Renal cortical epithelial cell (primary cell): ENCODE measurements at regions not wholly inside any gene's neighbourhood (a gene's known extent, or its start where the extent isn't known, plus 50 kb on each side); places are given as distances from the start of the nearest gene placed in this dataset.
"Not testable (repeated sequence)": the region's sequence is repeated elsewhere in the genome, so short reads cannot be mapped to it uniquely, and the experiment has no call there.

ENCODE experiments used
- DNase-seq: peaks from one replicate; pipeline ENCODE4 v3.0.0-alpha.2; 2011; ENCODE audit warnings: low read depth

DNA sequence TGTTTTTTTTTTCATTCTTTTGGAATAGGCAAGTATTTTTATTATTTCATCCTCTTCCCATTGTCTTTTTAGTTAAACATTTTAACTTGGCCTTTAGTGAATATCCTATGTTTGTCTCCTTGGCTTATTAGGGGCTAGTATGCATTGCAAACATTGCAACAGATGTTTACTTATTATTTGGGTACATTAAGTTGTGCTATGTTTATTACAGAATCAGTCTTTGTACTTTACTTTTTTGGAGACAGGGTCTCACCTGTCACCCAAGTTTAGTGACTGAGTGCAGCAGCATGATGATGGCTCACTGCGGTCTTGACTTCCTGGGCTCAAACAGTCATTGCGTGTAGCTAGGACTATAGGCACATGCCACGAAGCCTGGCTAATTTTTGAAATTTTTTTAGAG is 51.1 kb upstream of the NUDT6 start:
- no peak for DNase-seq

- DNase-seq, result no peak
Observed at GRCh38 chr4:122976111-122976510, 53.7 kb upstream of the NUDT6 start.

DNA sequence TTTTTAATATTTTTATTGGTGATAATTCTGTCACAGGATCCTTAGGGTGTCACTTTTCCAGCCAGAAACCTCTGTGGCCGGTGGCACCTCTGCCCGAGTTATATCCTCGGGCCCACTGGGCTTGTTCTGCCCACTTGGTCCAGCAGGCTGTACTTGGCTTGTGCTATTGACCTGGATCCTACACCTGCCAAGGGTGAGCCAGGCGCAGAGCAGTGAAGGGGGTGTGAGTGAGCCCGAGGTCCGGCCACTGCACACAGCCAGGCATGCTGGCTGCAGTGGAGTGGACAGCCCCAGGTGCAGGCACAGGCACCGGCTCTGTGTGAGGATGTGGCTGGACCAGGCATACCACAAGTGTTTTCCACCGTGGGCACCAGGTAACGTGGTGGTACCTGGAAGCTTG is 54.7 kb upstream of the NUDT6 start:
- no peak for DNase-seq

DNA sequence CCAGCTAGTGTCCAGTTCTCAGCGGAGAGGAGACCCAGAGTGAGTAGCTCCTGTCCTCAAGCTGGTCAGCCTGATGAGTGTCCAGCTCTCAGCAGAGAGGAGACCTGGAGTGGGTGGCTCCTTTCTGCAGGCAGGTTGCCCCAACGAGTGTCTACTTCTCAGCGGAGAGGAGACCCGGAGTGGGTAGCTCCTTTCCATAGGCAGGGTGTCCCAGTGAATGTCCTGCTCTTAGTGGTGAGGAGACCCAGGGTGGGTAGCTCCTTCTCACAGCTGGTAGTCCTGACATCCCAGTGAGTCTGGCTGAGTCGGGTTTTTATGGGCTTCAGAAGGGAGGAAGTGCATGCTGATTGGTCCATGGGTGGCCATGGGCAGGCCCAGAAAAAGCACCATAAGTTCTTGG is 55.7 kb upstream of the NUDT6 start:
- DNase-seq, result no peak

DNA sequence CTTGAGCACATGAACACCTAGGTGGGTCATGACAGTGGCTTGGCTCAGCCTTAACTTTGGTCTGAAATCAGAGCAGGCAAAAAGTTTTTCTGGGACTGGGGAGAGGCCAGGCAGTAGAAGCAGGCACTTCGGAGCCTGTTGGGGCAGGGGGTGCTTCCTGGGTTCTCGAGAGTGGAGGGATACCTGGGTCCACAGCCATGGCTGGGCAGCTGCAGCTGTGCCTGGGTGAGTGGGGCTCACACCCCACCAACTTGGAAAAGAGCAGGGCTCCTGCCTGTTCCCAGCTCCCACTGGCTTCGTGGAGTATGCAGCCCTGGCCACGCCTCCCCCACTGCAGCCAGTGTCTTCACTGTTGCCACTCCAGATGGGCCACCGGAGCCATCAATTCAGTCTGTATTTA is 56.4 kb upstream of the NUDT6 start:
- DNase-seq, result no peak

DNA sequence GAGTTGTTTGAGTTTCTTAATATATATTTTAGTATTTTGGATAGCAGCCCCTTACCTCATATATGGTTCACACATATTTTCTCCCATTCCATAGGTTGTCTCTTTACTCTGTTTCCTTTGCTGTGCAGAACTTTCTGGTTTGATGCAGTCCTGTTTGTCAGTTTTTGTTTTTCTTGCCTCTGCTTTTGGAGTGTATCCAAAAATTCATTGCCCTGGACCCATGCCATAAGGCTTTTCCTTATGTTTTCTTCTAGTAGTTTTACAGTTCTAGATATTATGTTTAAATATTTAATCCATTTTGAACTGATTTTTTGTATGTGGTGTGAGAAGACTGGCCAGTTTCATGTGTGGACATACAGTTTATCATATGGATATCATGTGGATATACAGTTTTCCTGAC is 58.5 kb upstream of the NUDT6 start:
- no peak for DNase-seq

DNA sequence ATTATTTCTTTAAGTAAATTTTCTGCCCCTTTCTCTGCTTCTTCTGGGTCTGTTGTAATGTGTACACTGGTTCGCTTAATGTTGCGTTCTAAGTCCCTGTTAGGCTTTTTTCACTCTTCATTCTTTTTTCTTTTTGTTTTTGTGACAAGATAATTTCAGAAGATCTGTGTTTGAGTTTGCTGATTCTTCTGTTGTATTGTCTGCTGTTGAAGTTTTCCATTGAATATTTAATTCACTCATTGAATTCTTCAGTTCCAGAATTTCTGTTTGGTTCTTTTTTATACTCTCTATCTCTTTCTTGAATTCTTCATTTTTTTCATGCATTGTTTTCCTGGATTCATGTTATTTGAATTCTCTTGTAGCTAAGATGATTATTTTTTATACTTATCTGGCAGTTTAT is 66.3 kb upstream of the NUDT6 start:
- DNase-seq, result no peak

DNA sequence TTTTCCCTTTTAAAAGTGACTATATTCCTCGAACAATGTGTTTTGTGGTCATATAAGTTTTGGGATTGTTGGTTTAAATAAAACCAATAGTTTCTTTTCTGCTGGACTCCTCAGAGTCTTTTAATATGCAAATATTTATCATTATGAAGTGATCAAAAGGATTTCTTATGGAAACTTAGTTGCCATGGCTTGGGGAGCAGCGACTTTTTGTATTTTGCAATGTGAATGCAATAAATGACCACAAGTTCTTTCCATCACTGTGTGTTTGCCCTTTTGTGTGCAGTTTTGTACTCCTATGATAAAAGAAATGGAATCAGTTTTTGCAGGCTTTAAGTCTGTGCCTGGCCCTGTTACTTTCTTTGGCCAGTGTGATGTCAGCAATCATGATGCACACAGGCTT is 68.5 kb upstream of the NUDT6 start:
- DNase-seq, result no peak

- DNase-seq, result peak; percentile 54
Observed at GRCh38 chr4:122992057-122992456, 69.7 kb upstream of the NUDT6 start.

GRCh38 chr4:122992641-122993040 is 70.2 kb upstream of the NUDT6 start:
- no peak for DNase-seq

GRCh38 chr4:122996350-122996749 is 74.0 kb upstream of the NUDT6 start:
- DNase-seq, result no peak

- no peak for DNase-seq
Observed at GRCh38 chr4:122997463-122998101, 75.2 kb upstream of the NUDT6 start.

GRCh38 chr4:123004079-123004478 is 81.7 kb upstream of the NUDT6 start:
- not testable (repeated sequence) for DNase-seq

GRCh38 chr4:123005126-123005525 is 82.7 kb upstream of the NUDT6 start:
- peak; percentile 36 for DNase-seq

DNA sequence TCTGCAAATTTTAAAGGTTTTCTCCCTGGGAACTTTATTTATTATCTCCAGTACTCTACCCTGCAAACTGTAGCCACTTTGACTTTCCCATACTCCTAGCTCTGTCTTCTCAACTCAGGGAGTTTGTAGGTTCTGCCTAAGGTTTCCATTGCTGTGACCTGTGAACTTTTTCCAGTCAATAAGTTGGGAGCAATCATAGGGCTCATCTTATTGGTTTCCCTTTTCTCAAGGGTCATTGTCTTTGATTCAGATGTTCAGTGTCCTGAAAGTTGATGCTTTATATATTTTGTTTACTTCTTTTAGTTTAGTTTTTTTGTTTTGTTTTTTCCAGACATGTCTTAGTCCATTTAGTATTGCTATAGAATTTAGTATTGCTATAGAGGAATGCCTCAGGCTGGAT is 85.3 kb upstream of the NUDT6 start:
- DNase-seq, result no peak

DNA sequence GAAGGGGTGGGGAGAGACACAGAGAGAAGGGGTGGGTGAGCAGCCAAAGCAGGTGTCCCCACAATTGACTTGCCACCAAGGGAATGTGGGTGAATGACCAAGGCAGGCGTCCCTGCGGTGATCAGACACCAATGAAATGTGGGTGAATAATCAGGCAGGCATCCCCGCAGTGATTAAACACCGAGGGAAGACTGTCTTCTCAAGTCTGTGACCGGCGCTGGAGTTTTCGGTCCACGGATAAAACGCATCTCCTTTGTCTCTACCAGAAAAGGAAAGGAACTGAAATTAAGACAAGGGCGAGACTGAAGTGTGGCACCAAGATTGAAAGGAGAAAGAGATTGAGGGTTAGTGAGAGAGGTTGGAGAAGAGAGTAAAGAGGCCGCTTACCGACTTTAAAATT is 90.0 kb upstream of the NUDT6 start:
- not testable (repeated sequence) for DNase-seq

DNA sequence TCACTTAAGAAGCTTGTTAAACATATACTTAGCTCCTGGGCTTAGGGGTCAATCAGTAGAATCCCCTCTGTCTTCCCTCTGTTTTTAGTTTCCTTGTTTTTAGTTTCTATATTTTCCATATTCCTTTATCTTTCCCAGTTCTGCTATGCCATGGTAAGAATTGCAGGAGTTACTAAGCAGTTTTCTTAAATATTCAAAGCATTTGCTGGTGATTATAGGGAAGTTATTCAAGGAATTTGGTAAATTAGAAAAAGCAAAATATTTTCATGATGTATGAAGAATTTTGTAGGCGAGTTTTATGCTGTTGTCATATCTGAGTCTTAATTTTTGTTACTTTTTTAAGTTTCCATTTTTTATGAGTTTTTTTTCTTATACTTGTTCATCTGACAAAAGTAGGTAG is 91.6 kb upstream of the NUDT6 start:
- no peak for DNase-seq

DNA sequence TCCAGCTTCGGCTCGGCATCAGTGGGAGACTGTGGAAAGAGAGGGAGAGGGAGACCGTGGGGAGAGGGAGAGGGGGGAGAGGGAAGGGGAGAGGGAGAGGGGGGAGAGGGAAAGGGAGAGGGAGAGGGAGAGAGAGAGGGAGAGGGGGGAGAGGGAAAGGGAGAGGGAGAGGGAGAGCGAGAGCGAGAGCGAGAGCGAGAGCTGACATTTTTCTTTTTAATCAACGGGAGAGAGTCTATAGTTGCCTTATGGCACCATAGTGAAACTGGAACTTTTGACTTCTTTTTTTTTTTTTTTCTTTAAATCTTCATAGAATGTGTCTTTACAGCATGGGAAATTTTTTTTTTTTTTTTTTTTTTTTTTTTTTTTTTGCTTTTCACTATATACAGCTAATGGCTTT is 94.7 kb upstream of the NUDT6 start:
- DNase-seq, result no peak

GRCh38 chr4:123017636-123018395 is 95.4 kb upstream of the NUDT6 start:
- peak; percentile 80 for DNase-seq

- no peak for DNase-seq
Observed at GRCh38 chr4:123018396-123018775, 96.0 kb upstream of the NUDT6 start.

DNA sequence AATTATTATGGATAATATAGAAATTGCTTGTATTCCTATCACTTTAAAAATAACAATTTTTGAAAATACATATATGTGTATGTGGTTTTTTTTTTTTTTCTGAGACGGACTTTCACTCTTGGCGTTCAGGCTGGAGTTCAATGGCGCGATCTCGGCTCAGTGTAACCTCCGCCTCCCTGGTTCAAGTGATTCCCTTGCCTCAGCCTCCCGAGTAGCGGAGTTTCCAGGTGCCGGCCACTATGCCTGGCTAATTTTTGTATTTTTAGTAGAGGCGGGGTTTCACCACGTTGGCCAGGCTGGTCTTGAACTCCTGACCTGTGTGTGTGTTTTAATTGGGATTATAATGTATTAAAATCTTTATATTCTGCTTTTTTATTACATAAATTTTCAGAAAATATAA is 97.9 kb upstream of the NUDT6 start:
- DNase-seq, result no peak

- DNase-seq, result no peak
Observed at GRCh38 chr4:123023647-123024046, 101.2 kb upstream of the NUDT6 start.

DNA sequence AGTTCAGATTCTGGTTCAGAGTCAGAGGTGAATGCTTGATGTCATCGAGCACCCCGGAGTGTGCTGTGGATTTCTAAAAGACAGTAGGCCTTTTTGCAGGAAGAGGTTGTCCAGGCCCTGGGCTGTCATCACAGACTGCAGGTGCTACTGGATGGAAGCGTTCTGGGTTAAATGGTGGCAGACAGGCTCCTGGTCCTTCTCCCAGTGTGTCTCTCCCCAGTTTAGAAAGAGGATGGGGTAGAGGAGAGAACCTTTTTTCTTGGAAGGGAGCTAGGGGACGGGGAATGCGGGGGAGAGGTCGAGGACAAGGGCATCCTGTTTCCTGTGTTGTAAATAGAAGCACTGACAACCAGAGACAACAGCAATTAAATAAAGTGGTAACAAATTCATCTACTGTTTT is 102.3 kb upstream of the NUDT6 start:
- no peak for DNase-seq

- DNase-seq, result no peak
Observed at GRCh38 chr4:123025398-123025797, 103.0 kb upstream of the NUDT6 start.
